ENCODE measurements at regions not wholly inside any gene's neighbourhood (a gene's known extent, or its start where the extent isn't known, plus 50 kb on each side); places are given as distances from the start of the nearest gene placed in this dataset.

DNA sequence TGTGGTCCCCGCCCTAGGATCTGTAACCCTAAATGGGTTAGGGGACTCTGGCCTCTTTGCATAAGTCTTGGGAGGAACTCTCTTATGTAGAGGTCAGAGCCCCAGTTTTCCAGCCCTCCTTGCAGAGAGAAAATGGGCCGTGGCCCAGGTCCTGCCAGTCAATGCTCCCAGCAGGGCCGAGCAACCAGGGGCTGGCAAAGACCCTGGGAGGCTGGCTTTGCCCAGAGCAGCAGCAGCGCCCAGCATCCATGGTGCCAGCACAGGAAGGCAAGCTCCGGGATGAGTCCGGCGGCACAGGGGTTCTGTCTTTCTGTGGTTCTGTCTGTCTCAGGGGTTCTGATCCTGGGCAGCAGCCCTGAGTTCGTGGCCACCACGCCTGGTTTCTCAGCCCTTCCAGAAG, 684.8 kb downstream of the BRD1 start:
- DNase-seq (ENCODE audit: low read depth in 3 of 3) = no peak

DNA sequence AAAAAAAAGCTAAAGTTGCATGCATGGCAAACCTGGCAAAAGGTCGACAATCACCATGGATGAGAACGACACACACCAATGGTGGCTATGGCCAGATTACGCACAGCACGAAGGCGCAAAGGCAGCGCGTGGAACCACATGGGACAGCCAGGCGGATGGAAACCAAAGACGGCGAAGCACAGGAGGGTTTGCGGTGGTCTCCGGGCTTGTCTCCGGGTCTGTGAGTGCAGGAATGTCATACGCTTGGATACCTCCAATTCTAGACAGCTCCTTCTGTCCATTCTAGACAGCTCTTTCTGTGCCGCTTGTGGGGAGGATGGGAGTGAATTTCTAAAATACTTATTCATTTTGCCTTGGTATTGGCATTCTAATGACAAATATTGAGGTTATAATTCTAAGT, 685.4 kb downstream of the BRD1 start:
- DNase-seq (ENCODE audit: low read depth in 3 of 3) = no peak

DNA sequence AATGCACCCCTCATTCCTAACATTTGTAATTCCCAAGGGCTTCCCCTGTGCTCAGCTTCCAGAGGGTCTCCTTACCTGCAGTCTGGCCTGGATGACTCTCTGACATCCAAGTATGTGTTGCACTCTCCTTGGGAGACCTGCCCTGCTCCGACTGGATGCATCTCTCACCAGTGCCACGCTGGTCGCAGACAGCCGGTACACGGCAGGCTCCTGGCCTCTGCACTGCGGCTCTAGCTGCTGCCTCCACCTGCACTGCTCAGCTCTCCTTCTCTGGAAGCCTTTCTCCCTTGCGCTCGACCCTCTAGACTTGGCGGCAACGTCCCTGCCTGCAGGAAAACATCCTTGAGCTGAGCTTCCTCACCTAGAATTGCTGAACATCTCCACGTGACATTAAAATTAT, 685.9 kb downstream of the BRD1 start:
- DNase-seq (ENCODE audit: low read depth in 3 of 3) = no peak

DNA sequence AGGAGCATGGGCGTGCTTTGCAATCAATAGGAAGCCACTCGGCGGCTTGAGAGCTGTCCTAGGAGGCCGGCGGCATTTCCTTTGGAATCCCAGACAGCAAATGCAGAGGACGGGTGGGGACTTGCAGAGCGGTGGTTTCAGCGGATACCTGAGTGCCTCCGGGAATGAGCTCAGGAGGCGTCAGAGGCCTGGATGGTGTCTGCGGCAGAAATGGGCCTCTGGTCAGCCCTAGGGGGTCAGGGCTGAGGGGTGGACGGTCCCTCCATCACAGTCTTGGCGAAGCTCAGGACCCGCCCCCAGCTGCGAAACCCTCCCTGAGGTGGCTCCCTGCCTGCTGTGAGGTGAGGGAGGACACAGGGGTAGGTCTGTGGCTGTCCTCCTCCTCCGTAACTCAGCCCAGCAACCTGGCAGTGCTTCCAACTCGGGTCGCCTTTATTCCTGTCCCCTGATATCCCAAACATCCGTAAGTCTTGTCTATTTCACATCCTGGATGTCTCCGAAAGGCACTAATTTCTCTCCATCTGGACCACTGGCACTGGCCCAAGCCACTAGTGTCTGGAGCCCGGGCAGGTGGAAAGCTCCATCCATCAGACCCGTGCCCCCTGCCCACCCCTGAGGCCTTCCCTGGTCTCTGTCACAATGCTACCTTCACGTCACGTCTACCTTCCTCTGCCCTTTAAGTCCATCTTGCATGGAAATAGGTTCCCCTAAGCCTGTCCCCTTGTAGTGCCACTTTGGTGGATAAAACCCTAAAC, 686.6 kb downstream of the BRD1 start:
- DNase-seq (ENCODE audit: low read depth in 3 of 3) = no peak

DNA sequence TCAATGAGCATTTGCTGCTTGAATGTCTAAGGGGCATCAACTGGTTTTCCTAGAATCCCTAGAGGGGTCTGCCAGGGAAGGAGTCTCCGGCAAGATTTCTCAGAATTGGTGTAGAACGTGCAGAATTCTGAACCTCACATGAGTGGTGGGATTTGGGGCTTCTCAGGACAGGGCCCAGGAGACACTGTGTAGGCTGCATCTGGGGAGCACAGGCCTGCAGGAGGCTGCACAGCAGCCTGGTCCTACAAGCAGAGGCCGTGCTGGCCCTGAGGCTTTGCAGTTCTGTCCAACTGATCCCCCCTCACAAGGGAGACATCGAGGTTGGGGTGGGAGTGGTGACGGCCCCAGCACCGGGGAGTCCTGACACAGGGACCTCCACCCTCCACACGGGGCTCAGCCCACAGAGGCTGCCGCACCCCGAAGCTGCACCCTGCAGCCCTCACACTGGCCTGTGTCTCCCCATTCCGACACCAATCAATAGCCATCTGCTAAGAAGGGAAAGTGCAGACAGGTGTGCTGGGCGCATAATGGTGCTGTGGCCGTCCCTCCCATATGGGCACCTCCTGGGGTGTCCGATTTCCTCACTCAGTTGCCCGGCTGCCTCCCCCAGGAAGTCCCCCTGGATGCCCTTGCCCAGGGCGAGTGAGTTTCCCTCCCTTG, 688.1 kb downstream of the BRD1 start:
- no peak for DNase-seq (ENCODE audit: low read depth in 3 of 3)

DNA sequence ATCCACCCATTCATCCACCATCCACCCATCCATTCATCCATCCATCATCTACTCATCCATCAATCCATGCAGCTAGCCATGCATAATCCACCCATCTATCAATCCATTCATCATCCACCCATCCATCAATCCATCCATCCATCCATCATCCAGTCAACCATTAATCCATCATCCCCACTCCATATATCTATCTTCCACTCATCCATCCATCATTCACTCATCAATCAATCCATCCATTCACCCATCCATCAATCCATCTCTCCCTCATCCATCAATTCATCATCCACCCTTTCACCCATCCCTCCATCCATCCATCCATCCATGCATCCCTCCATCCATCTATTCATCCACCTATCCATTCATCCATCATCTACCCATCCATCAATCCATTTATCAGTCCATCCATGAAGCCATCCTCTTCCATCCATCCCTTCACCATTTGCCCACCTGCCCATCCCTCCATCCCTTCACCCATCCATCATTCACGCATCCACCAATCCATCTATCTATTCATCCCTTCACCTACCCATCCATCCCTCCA, 689.4 kb downstream of the BRD1 start:
- no peak for DNase-seq (ENCODE audit: low read depth in 3 of 3)

DNA sequence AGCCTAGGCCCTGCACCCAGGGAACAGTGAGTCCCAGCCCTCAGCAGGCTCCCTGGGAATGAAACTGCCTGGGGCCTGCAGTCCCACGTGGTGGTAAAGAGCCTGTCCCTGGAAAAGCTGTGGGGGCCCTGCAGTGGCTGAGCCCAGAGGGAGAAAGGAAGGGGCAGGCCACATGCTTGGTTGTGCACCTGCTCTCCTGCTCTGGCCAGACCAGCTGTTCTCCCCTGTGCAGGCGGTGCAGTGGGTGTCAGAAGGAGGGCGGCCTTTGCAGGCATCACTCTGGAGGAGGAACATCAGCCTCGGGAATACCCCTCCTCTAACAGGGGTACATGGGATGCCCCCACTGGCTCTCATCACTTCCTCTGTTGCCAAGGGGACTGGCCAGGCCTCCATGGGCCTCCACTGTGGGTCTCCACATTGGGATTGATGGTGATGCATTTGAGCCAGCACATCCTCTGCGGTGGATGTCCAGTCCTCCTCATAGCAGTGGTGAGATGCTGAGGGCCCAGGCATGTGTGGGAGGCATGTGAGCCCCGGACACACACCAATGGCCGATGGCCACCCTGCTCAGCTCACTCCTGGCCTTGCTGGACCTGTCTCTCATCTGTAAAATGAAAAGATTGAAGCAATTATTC, 690.4 kb downstream of the BRD1 start:
- no peak for DNase-seq (ENCODE audit: low read depth in 3 of 3)

DNA sequence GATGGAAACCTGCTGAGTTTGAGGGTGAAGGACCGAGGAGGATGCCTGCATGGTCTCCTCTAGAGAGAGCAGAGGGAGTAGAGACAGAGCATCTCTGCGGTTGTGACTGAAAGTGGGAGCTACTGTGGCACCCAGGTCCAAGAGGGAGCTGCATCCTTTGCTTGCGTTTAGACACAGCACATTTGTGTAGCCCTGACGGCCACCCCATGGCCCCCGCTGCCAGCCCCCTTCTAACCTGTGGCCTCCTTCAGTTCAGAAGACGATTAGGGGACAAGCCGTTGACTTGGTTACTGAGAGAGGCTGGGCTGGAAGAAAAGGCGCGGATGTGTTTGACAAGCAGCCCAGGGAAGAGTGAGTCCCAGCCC, 690.9 kb downstream of the BRD1 start:
- DNase-seq (ENCODE audit: low read depth in 3 of 3) = no peak

DNA sequence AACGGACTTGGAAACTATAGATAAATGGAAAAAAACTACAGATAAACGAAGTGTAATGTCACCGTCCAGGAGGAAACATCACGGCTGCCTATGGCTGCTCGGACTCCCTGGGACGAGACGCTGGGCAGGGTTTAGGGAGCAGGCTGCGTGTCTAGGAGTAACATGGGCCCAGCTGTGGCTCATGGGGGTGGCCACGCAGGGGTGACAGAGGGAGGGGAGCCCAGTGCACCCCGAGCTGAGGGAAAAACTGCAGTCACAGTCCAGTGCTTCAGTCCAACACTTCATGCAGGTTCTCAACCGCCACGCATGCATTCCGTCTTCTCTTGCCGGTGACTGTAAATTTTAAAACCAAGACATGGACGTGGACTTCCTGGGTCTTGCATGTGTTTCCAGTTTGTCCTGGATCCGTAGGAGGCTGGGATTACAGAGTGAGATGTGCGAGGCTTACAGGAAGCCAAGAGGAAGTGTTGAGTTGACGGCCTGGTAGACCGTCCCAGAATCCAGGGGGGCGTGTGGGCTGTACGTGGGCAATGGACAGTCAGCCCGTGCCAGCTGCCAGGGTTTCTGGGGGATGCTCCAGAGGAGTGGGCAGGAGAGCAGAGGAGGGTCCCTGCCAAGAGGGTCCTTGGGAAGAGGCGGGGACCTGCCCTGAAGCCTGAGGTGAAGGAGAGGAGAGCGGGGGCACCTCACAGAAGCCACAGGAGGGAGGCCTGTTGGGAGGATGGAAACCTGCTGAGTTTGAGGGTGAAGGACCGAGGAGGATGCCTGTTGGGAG, 691.4 kb downstream of the BRD1 start:
- DNase-seq (ENCODE audit: low read depth in 3 of 3) = no peak

DNA sequence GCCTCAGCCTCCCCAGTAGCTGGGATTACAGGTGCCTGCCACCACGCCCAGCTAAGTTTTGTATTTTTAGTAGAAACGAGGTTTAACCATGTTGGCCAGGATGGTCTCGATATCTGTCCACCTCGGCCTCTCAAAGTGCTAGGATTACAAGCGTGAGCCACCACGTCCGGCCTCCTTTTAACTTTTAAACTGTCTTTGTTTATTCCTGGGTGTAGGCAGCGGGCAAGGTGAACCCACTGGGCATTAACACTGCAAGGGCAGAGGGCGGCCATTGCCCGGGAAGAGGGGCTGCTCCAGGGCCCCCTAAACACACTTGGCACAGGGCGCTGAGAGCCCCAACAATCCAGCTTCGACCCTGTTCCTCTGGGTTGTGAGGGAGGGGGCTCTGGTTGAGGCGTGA, 693.6 kb downstream of the BRD1 start:
- DNase-seq (ENCODE audit: low read depth in 3 of 3) = no peak

DNA sequence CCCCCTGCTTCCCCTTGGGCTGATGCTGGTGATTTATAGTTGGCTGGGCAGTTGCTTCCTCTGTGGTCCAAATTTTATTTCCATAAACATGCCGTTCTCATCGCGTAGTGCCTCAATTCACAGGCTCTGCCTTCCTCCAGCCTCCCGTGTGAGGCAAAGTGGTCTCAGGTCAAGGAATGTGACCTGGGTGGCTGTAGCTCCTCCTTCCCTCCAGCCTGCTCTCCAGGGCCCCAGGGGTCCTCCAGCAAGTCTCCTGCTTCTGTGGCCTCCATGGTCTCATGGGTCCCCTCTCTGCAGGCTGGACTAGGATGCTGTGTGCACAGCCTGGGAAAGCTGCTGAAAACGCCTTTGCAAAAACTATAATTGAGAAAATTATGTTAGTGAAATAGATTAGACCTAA, 694.1 kb downstream of the BRD1 start:
- DNase-seq (ENCODE audit: low read depth in 3 of 3) = no peak

DNA sequence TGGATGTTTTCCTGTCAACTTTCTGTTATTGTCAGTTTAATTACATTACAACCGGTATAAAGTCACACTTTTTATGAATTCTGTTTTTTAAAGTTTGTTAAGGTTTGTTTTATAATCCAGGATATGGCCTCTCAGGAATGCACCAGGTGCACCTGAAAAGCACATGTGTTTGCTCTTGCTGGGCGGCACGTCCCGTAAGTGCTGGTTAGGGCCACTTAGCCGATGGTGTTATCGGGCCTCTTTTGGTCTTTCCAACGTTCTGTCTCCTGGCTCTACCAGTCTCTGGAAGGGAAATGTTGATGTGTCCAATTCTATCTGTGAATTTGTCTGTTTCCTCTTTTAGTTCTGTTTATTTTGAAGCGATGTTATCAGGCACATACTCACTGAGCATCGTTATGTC, 695.7 kb downstream of the BRD1 start:
- DNase-seq (ENCODE audit: low read depth in 3 of 3) = no peak

DNA sequence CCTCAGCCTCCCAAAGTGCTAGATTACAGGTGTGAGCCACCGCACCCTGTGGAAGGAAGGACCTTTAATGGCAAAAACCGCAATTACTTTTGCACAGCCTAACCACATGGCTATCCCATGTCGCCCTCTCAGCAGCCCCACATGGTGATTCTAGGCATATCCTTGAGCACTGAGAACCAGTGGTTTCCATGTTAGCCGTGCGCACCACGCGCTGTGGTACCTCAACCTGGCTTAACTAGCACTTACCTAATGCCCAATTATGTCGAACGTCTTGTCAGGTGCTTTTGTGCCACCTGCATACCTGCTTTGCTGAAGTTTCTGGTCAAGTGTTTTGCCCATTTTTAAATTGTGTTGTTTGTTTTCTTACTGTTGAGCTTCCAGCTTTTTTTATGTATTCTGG, 697.9 kb downstream of the BRD1 start:
- no peak for DNase-seq (ENCODE audit: low read depth in 3 of 3)

DNA sequence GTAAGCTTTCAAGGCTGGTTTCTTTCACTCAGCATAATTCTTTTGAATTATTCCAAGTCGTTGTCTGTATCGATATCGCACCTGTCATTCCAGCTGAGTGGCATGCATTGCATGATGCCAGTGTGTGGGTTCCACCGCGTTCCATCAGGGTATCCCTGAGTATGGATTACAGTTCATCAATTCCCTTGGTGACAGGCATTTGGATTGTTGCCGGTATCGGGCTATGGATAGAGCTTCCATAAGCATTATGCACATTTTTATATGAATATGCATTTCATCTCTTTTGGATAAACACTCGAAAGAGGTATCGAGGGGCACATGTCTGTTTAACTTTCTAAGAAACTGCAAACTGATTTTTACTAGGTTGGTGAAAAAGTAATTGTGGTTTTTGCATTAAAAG, 698.8 kb downstream of the BRD1 start:
- no peak for DNase-seq (ENCODE audit: low read depth in 3 of 3)

DNA sequence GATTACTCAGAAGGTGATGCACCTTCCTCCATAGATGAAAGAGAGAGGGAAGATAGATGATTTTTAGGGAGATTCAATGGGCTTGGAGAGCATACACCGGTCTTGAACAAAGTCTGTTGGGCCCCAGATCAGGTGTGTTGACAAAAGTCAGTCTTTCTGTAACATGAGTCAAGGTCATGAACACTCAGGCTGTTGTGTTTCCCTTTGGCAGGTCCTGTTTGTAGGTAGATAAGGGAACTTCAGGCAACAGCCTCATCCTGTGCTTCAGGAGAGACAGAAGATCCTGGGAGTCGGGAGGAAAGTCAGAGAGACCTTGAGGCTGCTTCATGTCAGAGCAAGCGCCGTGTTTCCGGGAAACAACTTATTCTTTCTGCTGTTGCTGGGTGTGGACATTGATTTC, 703.1 kb downstream of the BRD1 start:
- no peak for DNase-seq (ENCODE audit: low read depth in 3 of 3)

DNA sequence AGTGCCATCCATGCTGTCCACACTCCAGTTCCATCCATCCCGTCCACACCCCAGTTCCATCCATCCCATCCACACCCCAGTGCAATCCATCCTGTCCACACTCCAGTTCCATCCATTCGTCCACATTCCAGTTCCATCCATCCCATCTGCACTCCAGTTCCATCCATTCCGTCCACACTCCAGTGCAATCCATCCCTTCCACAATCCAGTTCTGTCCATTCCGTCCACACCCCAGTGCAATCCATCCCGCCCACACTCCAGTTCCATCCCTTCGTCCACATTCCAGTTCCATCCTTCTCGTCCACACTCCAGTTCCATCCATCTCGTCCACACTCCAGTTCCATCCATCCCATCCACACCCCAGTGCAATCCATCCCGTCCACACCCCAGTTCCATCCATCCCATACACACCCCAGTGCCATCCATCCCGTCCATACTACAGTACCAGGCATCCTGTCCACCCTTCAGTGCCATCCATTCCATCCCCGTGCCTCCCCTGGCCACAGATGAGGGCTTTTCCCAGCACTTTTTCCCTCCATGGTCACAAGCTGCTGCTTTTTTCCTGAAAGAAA, 704.0 kb downstream of the BRD1 start:
- DNase-seq (ENCODE audit: low read depth in 3 of 3) = no peak

DNA sequence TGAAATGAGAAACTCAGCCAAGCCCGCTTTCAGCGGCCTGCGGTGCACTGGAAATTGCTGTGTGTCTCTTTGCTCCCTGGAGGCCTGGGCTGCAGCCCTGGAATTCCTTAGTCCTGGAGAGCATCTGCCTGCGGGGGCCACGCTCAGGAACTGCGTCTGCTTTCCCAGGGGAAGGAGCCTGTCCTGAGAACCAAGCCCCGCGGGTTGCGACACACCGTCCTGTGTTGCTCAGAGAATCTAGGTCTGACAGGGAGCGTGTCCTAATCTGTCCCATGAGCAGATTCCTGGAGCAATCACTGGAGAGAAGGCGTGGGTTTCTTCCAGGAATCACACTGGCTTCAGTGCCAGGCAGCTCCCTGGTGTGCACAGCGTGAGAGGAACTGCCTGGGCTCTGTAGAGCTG, 708.1 kb downstream of the BRD1 start:
- DNase-seq (ENCODE audit: low read depth in 3 of 3) = no peak

DNA sequence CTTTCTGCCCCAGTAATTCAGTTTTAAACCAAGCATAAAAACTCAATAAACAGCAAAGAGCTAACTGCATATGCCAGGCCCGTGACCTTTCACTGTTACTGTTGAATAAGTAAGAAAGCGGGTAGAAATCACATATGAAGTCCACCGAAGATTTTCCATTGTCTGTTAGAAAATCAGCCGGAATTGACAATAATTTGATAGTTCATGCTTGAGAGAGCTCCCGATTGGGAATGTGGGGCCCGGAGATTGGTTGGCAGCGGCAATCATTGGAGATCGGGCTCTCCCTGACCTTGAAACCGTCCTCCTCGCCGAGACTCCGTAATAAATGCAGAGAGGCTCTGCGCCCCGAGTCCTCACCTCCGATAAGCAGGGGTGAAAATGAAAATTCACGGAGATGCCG, 709.6 kb downstream of the BRD1 start:
- DNase-seq (ENCODE audit: low read depth in 3 of 3) = no peak

DNA sequence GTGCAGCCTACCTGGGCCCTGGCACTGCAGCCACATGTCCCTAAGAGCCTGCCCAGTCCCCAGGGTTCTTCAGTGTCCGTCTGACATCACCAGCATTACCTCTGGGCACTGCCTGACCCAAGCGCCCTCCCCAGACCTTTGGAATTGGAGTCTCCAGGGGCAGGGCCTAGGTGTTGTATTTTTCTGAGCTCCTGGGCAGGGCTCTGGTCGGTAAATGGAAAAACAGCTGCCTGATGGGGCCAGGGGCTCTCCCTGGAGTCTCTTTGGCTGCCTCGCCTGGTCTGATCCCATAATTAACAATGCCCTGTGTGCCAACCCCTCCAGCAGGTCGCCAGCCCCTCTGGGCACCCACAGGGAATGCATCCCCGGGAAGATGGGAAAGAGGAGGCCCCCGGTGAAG, 710.2 kb downstream of the BRD1 start:
- DNase-seq (ENCODE audit: low read depth in 3 of 3) = no peak

DNA sequence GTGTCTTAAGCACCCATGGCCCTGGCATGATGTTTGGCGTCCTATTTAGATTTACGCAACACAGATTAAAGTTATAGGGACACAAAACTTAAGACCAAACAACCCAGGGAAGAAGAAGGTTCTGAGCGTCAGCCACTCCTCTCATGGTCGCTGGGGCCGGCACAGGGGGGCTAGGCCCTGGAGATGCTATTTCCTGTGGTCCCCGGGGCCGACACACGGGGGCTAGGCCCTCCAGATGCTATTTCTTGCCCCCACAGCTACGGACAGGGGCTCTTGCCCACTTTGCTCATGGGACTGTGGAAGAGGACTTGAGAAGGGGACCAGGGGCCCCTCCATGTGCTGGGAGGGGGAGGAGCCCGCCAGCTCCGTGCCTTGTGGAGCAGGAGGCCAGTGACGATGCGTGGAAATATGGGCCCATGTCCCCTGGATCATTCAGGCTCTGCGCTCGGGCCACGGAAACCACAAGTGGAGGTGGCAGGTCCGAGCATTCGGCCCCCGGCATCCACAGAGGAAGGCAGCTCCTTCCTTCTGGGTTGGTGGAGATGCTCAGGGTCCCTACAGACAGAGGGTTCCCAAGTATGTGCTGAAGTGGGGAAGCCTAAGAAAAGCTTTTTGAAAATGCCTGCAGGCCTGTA, 711.1 kb downstream of the BRD1 start:
- no peak for DNase-seq (ENCODE audit: low read depth in 3 of 3)

DNA sequence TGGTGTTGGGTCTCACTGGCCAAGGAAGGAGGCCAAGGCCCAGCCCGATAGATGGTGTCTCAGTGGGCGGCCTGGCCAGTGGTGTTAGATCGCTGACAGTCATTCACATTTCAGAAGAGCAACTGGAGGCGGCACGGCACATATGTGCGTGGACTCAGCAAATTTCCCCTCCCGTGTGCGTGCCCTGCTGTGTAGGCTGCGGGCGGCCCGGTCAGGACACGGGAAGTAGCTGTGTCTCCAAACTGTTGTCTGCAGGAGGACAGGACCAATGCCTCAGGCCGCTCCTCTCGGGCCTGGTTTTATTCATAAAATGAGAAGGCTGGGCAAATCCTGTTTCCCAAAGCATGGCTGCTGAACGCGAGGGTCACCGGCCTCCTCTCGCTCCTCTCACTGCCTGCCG, 711.7 kb downstream of the BRD1 start:
- no peak for DNase-seq (ENCODE audit: low read depth in 3 of 3)

DNA sequence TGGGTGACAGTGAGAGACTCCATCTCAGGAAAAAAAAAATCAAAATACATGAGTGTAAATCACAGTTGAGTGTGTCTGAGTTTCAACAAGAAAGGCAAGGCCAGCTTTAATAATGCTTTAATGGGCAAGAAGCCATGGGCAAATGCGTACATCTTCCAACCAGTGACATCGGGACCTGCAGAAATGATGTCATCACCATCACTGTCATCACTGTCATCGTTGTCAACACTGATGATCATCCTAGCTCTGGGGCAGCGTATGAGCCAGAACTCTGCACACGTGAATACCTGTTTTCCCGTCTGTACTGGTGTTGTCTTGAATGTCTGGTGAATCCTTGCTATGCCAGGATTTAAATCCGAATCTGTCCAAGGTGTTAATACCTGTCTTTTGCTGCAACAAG, 712.5 kb downstream of the BRD1 start:
- DNase-seq (ENCODE audit: low read depth in 3 of 3) = no peak

Measured in stimulated activated CD4-positive, alpha-beta T cell treated with anti-CD3 and anti-CD28 coated beads, TNF-alpha, amount 100 ng/mL, for 48 hours (primary cell).